Upper lobe of left lung (tissue), 4 donors: ENCODE measurements at regions not wholly inside any gene's neighbourhood (a gene's known extent, or its start where the extent isn't known, plus 50 kb on each side); places are given as distances from the start of the nearest gene placed in this dataset.

Experiments used
- POLR2A ChIP-seq, 4 donors: fragments of 450-650 bp; IDR thresholded peaks; one replicate each; pipeline ENCODE4 v1.5.1; 2016 to 2017; ENCODE audit warnings: antibody characterized with exemption in 4 of 4, mild to moderate bottlenecking in 2 of 4
- TF ChIP-seq, protein P1 (sequence below), 6 experiments: fragments of 450-650 bp in 4 of 6; fragments of 200-600 bp in 2 of 6; sonication (generic) in 2 of 6; IDR thresholded peaks; one replicate each; pipeline ENCODE4 v1.5.1; 2016 to 2019; ENCODE audit warnings: antibody characterized with exemption in 6 of 6

DNA sequence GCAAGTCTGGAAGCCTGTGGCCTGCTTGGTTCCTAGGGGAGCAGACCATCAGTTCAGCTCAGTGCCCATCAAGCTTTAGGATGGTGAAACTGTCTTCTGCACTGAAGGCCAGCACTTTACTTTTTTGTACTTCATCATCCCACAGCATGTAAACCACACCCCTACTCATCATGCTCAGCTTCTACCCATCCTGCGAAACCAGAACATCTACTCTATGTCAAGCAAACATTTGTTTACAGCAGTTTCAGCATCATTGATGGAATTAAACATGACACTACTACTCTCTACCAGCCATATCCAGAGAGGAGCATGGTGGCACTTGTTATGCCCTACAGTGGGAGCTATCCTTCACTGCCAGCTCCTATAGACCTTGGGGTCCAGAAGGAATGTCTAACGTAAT is 306.6 kb downstream of the SOX2 start:
- no peak for TF ChIP-seq POLR2A (IDR thresholded peaks at IDR 0.05)
- TF ChIP-seq, protein P1, sequence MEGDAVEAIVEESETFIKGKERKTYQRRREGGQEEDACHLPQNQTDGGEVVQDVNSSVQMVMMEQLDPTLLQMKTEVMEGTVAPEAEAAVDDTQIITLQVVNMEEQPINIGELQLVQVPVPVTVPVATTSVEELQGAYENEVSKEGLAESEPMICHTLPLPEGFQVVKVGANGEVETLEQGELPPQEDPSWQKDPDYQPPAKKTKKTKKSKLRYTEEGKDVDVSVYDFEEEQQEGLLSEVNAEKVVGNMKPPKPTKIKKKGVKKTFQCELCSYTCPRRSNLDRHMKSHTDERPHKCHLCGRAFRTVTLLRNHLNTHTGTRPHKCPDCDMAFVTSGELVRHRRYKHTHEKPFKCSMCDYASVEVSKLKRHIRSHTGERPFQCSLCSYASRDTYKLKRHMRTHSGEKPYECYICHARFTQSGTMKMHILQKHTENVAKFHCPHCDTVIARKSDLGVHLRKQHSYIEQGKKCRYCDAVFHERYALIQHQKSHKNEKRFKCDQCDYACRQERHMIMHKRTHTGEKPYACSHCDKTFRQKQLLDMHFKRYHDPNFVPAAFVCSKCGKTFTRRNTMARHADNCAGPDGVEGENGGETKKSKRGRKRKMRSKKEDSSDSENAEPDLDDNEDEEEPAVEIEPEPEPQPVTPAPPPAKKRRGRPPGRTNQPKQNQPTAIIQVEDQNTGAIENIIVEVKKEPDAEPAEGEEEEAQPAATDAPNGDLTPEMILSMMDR (IDR thresholded peaks at IDR 0.05), result no peak
